Stimulated activated CD4-positive, alpha-beta T cell treated with anti-CD3 and anti-CD28 coated beads, Interleukin-12 subunit alpha, Interleukin-12 subunit beta, amount 100 ng/mL, for 48 hours (primary cell): ENCODE measurements at regions not wholly inside any gene's neighbourhood (a gene's known extent, or its start where the extent isn't known, plus 50 kb on each side); places are given as distances from the start of the nearest gene placed in this dataset.
"Not testable (repeated sequence)": the region's sequence is repeated elsewhere in the genome, so short reads cannot be mapped to it uniquely, and the experiment has no call there.

Experiments used
- DNase-seq, 3 donors: peaks; one replicate each; pipeline ENCODE4 v3.0.0-alpha.2; 2020; ENCODE audit warnings: low read depth in 2 of 3, low spot score in 1 of 3

DNA sequence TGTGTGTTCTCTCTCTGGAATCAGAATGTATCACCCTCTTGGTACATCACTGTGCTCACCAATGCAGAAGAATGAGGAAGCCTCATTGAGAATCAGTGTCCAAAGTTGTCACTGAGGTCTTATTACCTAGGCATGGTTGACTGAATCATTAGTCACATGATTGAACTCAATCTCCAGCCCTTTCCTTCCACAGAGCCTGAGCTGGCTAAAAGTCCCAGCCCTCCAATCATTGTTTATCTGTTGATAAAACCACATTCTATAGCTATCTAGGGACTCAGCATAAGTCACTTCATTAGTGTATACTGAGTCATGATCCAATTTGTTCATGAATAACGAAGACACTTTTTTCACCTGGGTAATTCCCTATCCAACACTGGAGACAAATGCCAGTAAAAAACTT lies 396.8 kb downstream of the TRAM1L1 start:
- DNase-seq: no peak

DNA sequence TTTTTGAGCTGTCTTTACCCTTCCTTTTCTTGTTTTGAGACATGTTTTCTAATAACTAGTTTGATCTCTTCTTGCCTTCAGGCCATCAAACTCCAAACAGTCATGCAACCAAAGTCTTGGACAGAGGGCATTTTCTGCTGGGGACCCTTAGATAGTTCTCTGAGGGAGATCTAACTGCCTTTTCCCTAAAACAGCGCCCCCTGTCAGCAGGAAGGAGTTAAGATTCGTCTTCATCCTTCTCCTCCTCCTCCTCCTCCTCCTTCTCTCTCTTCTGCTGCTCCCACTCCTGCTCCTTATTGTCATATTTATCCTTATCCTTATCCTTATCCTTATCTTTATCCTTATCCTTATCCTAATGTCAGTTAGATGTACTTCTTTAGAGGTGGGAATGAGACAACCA lies 417.2 kb downstream of the TRAM1L1 start:
- no peak for DNase-seq

DNA sequence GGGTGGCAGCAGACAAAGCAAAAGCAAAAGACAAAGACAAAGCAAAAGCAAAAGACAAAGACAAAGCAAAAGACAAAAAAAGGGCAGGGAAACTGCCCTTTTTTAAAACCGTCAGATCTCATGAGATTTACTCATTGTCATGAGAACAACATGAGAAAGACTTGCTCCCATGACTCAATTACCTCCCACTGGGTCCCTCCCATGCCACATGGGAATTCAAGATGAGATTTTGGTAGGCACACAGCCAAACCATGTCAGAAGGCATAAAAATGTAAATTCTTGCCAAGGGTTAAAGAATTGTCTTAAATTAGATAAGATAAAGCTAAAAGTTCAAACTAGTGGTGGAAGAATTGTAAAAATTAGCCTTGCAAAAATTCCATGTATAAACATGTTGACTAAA lies 419.7 kb downstream of the TRAM1L1 start:
- no peak for DNase-seq

DNA sequence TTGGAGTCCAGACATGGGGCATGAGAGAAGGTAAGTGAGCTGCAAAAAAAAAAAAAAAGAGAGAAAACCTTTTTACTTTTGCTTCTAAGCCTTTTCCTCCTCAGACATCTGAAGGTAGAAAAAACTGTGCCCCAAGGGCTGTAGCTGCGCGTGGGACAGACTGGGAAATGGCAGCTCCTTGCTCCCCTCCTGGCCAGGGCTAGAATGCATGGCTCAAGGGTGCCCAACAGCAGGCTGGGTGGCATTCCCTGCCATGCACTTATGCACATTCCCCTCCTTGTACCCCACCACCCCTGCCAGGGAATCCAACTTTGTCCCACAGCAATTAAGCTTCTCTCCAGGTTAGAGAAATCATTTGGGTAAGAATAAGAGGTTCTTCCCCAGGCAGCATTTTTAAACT lies 421.2 kb downstream of the TRAM1L1 start:
- no peak for DNase-seq

DNA sequence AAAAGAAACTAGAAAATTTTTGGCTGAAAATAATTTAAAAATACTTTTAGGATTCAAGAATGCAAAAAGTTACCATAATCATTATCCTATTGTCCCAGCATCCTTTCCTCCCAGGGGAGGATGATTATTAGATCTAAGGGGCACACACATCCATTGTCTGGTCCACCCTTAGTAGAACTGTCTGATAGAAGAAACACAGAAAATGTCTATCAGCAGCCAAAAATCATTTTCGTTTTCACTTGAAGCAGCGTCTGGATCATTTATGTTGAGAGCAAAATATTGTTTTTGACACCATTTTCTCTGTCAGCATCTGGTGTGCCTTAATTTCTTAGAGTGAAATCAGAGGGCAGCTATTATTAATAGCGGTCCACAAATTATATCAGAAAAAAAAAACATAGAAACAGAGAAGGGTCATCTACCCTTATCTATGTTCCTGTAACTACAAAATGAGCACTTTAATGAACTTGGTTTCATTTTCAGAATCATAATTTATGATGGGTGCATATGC lies 446.3 kb downstream of the TRAM1L1 start:
- DNase-seq: no peak

DNA sequence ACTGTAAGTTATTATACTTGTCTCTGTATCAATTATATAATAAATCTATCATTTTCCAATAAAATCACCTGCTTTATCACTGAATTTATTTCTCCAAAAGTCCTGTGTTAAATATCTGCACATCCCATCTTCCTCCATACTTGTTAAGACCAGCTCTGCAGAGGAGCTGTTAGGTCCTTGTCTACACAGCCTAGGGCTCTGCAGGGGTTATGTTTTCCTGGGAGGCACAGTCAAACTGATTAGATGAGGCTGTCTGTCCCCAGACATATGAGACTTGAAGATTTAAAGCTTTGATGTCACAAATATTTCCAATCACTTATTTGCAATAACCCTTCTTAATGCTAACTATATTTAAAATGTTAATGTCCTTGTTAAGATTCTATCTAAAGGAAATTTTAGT lies 446.8 kb downstream of the TRAM1L1 start:
- DNase-seq: no peak

- DNase-seq: no peak
Observed at GRCh38 chr4:116636917-116637316, 448.5 kb downstream of the TRAM1L1 start.

GRCh38 chr4:116632269-116632668 lies 453.1 kb downstream of the TRAM1L1 start:
- DNase-seq: no peak

DNA sequence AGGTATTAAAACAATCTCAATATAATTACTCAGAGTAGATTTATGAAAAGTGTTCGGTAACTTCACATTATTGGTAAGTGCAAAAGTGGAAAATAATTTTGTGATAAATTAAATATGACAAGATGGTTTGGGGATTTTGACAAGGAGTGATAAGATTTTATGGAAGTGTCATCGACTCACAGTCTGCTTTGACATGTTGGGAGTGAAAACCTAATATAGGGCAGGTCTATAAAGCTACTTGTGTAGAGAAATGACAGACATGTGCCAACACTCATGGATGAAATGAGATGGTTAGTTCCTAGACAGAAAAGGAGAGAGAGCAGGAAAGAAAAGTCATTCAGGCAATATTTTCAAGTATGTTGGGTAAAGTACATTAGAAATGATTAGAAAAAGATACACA lies 456.8 kb downstream of the TRAM1L1 start:
- no peak for DNase-seq

- DNase-seq: no peak
Observed at GRCh38 chr4:116627545-116627944, 457.8 kb downstream of the TRAM1L1 start.

DNA sequence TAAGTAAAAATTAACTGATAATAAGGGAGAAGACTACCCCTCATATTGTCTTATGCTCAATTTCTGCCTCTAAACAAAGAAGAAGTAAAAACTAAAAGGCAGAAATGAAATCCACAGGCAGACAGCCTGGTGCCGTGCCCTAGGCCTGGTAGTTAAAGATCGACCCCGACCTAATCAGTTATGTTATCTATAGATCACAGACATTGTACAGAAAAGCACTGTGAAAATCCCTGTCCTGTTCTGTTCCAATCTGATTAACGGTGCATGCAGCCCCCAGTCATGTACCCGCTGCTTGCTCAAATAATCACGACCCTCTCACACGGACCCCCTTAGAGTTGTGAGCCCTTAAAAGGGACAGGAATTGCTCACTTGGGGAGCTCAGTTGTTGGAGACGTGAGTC lies 465.9 kb downstream of the TRAM1L1 start:
- not testable (repeated sequence) for DNase-seq

DNA sequence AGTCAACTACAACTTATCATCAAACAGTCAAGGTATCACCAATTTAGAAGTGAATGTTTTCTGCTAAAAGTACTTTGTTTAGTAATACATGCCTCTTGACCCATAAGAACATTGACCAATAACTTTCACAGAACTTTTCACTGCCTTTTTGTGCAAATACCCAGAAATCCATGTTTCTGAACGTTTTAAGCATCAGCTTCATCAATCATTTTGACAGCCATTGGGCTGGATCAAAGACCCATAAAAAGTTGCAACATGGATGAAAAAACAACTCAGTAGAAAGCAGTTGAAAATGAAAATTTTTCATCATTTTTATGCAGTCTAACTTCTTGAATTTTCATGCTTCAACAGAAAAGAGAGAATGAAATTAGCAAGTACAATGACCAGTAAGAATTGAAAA lies 466.7 kb downstream of the TRAM1L1 start:
- DNase-seq: no peak

DNA sequence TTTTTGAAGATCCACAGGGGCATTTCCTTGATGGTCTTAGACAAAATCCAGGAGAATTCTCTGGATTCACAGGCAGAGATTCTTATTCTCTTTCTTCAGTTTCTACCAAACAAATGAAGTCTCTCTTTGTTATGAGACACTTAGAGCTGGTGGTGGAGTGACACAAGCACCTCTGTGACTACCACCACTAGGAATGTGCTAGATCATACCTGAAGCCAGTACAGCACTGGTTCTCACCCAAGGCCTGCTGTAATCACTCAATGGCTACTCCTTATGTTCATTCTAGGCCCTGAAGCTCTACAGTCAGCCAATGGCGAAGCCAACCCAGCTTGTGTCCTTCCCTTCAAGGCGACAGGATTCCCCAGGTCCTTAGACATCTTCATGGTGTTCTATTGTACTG lies 482.3 kb downstream of the TRAM1L1 start:
- no peak for DNase-seq

DNA sequence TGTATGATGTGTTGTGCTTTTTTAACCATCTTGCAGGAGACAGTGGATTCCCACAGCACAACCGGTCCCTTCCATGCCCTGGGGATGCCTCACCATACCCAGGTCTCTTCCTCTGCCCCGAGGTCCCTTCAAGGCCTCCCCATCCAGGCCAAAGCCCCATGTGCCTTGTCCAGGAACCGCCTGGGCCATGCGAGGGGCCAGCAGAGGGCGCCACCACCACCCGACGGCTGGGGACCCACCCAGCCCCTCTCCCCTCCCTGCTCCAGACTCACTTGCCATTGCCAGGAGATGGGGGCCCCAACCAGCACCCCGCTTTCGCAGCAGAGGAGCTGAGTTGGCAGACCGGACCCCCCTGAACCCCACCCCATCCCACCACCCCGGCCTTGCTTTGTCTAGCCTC lies 485.5 kb downstream of the TRAM1L1 start:
- DNase-seq: peak in 1 of 3 donors; percentile 0

GRCh38 chr4:116598980-116599789 lies 486.2 kb downstream of the TRAM1L1 start:
- DNase-seq: no peak

- DNase-seq: no peak
Observed at GRCh38 chr4:116598155-116598979, 487.0 kb downstream of the TRAM1L1 start.

DNA sequence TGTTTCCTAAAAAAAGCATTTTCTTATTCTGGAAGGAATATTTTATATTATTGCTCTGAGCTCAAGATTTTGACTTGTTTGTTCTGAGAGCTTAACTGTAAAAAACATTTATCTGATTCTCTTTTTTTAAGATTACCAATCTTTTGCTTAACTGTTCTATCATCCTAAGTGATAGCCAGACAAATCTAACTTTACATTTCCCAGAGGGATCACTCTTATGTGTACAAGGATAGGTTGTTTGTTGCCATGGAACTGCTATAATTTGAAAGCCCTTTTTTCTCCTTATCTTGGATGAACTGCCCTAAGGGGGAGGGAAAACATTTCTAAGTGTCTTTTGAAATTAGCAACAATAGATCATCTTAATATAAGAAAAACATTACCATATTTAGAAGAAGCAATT lies 494.7 kb downstream of the TRAM1L1 start:
- no peak for DNase-seq

DNA sequence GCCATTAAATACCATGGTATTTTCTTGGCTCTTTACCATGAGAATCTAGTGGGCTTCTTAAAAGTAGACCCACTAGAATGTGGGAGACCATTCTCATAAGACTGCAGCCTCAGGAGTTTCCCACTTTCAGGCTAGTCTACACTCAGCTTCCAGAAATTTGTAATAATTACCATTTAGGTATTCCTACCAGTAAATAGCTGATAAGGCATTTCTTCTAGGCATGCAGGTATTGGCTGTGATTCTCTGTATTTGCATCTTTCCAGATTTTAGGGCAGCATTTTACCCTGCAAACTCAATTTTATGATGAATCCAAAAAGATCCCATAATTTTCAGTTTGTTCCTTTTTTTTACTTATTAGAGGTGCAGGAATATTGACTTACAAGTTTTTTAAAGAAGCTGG lies 496.6 kb downstream of the TRAM1L1 start:
- no peak for DNase-seq

DNA sequence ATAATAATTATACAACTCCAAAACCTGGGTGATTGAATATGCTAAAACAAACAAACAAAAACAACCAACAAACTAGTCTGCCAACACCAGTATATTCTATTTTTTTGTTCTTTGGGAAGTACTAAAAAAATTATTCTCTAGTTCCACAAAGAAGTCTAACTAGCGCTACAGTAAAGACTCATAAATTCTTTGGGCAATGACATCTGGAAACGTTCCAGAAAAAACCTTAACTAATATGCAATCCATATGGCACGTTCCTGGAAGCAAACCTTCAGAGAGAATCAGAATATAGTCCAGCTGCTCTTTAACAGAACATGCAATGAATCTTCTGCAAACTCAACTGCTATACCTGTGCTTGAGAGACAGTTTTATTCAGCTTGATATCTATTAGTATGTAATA lies 500.1 kb downstream of the TRAM1L1 start:
- DNase-seq: no peak

GRCh38 chr4:116577321-116577720 lies 508.1 kb downstream of the TRAM1L1 start:
- DNase-seq: no peak

GRCh38 chr4:116573540-116573939 lies 511.8 kb downstream of the TRAM1L1 start:
- no peak for DNase-seq

- DNase-seq: no peak
Observed at GRCh38 chr4:116561768-116562167, 523.6 kb downstream of the TRAM1L1 start.
